Activated B cell treated with CpG ODN at 0.5 μM for 24 hours (primary cell): ENCODE measurements at regions not wholly inside any gene's neighbourhood (a gene's known extent, or its start where the extent isn't known, plus 50 kb on each side); places are given as distances from the start of the nearest gene placed in this dataset.

Experiments
- ATAC-seq: fragments of 200-7000 bp; cut with Tn5 transposase; one replicate; pipeline ENCODE4 v1.10.0; 2021; ENCODE audit warnings: low read depth, mild to moderate bottlenecking, moderate library complexity
- CTCF ChIA-PET: fragments of 350-600 bp; sonication (Branson Sonifier 250); formaldehyde crosslinking; loops from one replicate; lab custom pipeline; 2021; ENCODE audit warnings: antibody characterized with exemption; lab: Charles Lee
- POLR2A ChIA-PET: fragments of 350-600 bp; sonication (Branson Sonifier 250); formaldehyde crosslinking; loops from one replicate; lab custom pipeline; 2021; ENCODE audit warnings: antibody characterized with exemption; lab: Charles Lee
- DNase-seq: peaks from one replicate; pipeline ENCODE4 v3.0.0; 2022
- H3K27ac Mint-ChIP-seq: one replicate; pipeline ENCODE4 v1.8.0; 2020; ENCODE audit warnings: mixed read lengths
- H3K27me3 Mint-ChIP-seq: one replicate; pipeline ENCODE4 v1.8.0; 2021; ENCODE audit warnings: mixed read lengths
- H3K36me3 Mint-ChIP-seq: one replicate; pipeline ENCODE4 v1.8.0; 2021; ENCODE audit warnings: low read depth, mixed read lengths
- H3K4me1 Mint-ChIP-seq: one replicate; pipeline ENCODE4 v1.8.0; 2021; ENCODE audit warnings: mixed read lengths
- H3K4me3 Mint-ChIP-seq: one replicate; pipeline ENCODE4 v1.8.0; 2020; ENCODE audit warnings: mild to moderate bottlenecking, mixed read lengths
- H3K9me3 Mint-ChIP-seq: one replicate; pipeline ENCODE4 v1.8.0; 2020; ENCODE audit warnings: mixed read lengths
- intact Hi-C: fragments of 100-400 bp; cut with micrococcal nuclease; formaldehyde crosslinking; loops from one replicate; pipeline ENCODE4 v1.15.1; 2024
- TF ChIP-seq, protein P1 (sequence below): fragments of 200-600 bp; IDR thresholded peaks from one replicate; pipeline ENCODE4 v1.8.0; 2022; ENCODE audit warnings: antibody characterized with exemption, mild to moderate bottlenecking

DNA sequence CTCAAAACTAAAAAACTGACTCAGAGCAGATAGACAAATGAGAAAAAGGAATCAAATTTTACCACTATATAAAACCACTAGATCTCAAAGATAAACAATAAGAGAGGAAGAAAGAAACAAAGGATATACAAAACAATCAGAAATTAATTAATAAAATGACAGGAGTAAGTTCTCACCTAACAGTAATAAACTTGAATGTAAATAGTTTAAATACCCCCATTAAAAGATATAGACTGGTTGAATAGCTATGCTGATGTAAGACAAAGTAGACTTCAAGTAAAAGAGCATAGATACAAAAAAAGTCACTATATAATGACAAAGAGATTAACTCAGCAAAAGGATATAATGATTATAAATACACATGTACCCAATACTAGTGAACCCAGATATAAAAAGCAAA, 72.3 kb upstream of the GNAZ start:
- no peak for DNase-seq
- Mint-ChIP-seq H3K4me3 (no peak overlapping the region), H3K9me3 (peaks cover 28% of the 10 kb centered on the region), H3K36me3 (no peaks in the 10 kb centered on the region), H3K4me1 (peaks cover 12% of the 10 kb centered on the region), H3K27ac (no peak overlapping the region), H3K27me3 (no peaks in the 10 kb centered on the region)
- ATAC-seq, result no peak
- intact Hi-C loops, result no loop called here
- TF ChIP-seq, protein P1, sequence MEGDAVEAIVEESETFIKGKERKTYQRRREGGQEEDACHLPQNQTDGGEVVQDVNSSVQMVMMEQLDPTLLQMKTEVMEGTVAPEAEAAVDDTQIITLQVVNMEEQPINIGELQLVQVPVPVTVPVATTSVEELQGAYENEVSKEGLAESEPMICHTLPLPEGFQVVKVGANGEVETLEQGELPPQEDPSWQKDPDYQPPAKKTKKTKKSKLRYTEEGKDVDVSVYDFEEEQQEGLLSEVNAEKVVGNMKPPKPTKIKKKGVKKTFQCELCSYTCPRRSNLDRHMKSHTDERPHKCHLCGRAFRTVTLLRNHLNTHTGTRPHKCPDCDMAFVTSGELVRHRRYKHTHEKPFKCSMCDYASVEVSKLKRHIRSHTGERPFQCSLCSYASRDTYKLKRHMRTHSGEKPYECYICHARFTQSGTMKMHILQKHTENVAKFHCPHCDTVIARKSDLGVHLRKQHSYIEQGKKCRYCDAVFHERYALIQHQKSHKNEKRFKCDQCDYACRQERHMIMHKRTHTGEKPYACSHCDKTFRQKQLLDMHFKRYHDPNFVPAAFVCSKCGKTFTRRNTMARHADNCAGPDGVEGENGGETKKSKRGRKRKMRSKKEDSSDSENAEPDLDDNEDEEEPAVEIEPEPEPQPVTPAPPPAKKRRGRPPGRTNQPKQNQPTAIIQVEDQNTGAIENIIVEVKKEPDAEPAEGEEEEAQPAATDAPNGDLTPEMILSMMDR, result no peak
- POLR2A ChIA-PET, result no interaction called here
- CTCF ChIA-PET, result no interaction called here

DNA sequence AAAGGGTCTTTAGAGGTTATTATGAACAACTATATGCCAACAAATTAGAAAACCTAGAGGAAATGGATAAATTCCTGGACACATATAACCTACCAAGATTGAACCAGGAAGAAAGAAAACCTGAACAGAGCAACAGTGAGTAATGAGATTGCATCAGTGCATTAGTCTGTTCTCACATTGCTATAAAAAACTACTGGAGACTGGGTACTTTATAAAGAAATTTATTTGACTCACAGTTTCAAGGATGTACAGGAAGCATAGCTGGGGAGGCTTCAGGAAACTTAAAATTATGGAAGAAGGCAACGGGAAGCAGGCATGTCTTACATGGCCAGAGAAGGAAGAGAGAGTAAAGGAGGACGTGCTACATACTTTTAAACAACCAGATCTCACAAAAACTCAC, 70.8 kb upstream of the GNAZ start:
- Mint-ChIP-seq H3K4me3 (no peak overlapping the region), H3K27ac (no peak overlapping the region), H3K9me3 (peaks cover 28% of the 10 kb centered on the region), H3K36me3 (no peaks in the 10 kb centered on the region), H3K4me1 (peaks cover 12% of the 10 kb centered on the region), H3K27me3 (no peaks in the 10 kb centered on the region)
- no peak for DNase-seq
- no peak for ATAC-seq
- ChIA-PET POLR2A (no interaction called here), CTCF (interaction anchor here (1.0 kb wide), 1 partner anchor 40 kb away, joined by 3 read pairs; no protein-coding TSS in a partner anchor)
- TF ChIP-seq, protein P1, result no peak
- intact Hi-C loops, result no loop called here

DNA sequence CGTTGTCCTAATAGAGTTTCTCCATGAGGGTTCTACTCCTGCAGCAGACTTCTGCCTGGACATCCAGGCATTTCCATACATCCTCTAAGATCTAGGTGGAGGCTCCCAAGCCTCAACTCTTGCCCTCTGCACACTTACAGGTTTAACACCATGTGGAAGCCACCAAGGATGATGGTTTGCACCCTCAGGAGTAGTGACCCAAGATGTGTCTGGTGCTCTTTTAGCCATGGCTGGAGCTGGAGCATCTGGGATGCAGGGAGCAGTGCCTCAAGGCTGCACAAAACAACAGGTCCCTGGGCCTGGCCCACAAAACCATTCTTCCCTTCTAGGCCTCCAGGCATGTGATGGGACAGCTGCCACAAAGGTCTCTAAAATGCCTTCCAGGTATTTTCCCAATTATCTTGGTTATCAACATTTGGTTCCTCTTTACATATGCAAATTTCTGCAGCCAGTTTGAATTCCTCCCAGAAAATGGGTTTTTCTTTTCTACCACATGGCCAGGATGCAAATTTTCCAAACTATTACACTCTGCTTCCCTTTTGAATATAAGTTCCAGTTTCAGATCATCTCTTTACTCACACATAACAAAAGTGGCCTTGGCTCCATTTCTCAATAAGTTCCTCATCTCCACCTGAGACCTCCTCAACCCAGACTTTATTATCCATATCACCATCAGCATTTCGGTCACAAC, 69.5 kb upstream of the GNAZ start:
- intact Hi-C loops, result no loop called here
- POLR2A ChIA-PET, result no interaction called here
- no peak for ATAC-seq
- H3K4me3 Mint-ChIP-seq, result no peak overlapping the region
- no peak for DNase-seq
- peaks cover 23% of the 10 kb centered on the region for H3K9me3 Mint-ChIP-seq
- H3K27me3 Mint-ChIP-seq, result no peaks in the 10 kb centered on the region
- H3K36me3 Mint-ChIP-seq, result no peaks in the 10 kb centered on the region
- TF ChIP-seq, protein P1, result no peak
- peaks cover 12% of the 10 kb centered on the region for H3K4me1 Mint-ChIP-seq
- H3K27ac Mint-ChIP-seq, result peak overlapping the region; percentile 4
- CTCF ChIA-PET, result no interaction called here

DNA sequence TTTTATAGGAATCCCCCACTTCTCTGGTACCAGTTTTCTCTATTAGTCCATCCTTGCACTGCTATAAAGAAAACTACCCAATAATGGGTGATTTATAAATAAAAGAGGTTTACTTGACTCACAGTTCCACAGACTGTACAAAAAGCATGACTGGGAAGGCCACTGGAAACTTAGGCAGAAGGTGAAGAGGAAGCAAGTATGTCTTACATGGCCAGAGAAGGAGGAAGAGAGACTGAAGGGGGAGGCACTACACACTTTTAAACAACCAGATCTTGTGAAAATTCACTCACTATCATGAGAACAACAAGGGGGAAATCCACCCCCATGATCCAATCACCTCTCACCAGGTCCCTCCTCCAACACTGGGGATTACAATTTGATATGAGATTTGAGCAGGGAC, 68.9 kb upstream of the GNAZ start:
- H3K27ac Mint-ChIP-seq, result no peak overlapping the region
- peaks cover 22% of the 10 kb centered on the region for H3K9me3 Mint-ChIP-seq
- DNase-seq, result no peak
- intact Hi-C loops, result no loop called here
- ChIA-PET POLR2A (no interaction called here), CTCF (interaction anchor here (1.4 kb wide), 1 partner anchor 42 kb away, joined by 3 read pairs; no protein-coding TSS in a partner anchor)
- TF ChIP-seq, protein P1, result no peak
- ATAC-seq, result no peak
- peaks cover 12% of the 10 kb centered on the region for H3K4me1 Mint-ChIP-seq
- no peaks in the 10 kb centered on the region for H3K36me3 Mint-ChIP-seq
- H3K27me3 Mint-ChIP-seq, result no peaks in the 10 kb centered on the region
- no peak overlapping the region for H3K4me3 Mint-ChIP-seq

DNA sequence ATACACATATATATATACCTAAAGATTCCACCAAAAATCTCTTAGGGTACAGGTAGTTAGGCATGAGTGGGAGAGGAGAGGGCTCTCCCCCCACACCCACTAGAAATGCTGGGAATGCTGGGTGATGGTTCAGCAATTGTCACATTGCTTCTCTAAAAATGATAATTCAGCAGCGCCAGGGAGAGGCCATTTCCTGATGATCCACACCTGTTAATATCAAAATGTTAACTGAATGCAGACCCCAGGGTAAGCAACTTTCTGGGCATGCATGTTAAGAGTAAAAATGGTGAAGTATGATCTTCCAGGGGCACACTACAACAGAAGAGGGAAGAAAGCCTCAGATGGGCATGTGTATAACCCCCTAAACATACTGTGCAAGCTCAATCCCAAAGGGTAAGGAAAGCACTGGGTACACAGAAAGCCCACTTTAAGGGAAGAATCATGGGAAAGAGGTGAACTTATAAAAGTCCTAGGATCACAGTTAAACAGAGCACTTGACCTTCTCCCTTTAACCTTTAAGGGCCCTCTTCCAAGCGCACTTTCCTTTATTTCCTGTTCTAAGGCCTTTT, 67.6 kb upstream of the GNAZ start:
- no peaks in the 10 kb centered on the region for H3K27me3 Mint-ChIP-seq
- H3K9me3 Mint-ChIP-seq, result peaks cover 14% of the 10 kb centered on the region

More for the DNA sequence above, 67.6 kb upstream of the GNAZ start:
- TF ChIP-seq, protein P1, result no peak
- no peak for ATAC-seq
- intact Hi-C loops, result no loop called here
- Mint-ChIP-seq H3K27ac (no peak overlapping the region), H3K4me1 (peaks cover 12% of the 10 kb centered on the region), H3K4me3 (no peak overlapping the region), H3K36me3 (no peaks in the 10 kb centered on the region)
- POLR2A ChIA-PET, result no interaction called here
- DNase-seq, result no peak
- CTCF ChIA-PET, result interaction anchor here (1.4 kb wide), 1 partner anchor 43 kb away, joined by 3 read pairs; no protein-coding TSS in a partner anchor
